ENCODE measurements at regions not wholly inside any gene's neighbourhood (a gene's known extent, or its start where the extent isn't known, plus 50 kb on each side); places are given as distances from the start of the nearest gene placed in this dataset.

DNA sequence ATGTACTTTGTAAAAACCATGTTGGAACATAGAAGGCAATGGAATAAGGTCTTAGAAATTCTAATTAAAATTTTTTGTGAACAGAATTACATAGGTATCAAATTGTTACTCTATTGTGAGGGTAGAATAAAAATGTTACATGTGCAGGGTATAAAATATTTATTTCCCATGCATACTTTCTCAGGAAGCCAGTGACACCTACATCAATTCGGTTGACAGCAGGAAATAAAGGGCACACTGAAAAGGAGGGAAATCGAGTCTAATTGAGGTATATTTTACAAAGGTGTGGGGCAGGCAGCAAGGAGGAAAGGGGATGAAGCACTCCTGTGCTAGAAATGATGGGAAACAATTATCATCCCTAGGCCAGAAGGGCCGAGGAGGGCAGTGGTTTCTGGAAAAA is 244.9 kb downstream of the C7orf25 start:
- H3K27ac ChIP-seq (ENCODE audit: low read length), result no peak overlapping the region
- H3K27ac Mint-ChIP-seq, result no peak overlapping the region
- no peaks in the 10 kb centered on the region for H3K4me1 ChIP-seq (ENCODE audit: control insufficient read depth in 1 of 2, extremely low read depth in 1 of 2, insufficient read depth in 2 of 2, low read length in 2 of 2)
- 41% methylated on average over 3 of the region's 3 CpGs for WGBS (ENCODE audit: insufficient coverage)
- H3K4me1 Mint-ChIP-seq, result no peaks in the 10 kb centered on the region
- no peaks in the 10 kb centered on the region for H3K36me3 Mint-ChIP-seq
- H3K4me3 ChIP-seq (ENCODE audit: control insufficient read depth in 1 of 2, extremely low read depth in 1 of 2, low read length in 1 of 2), result no peak overlapping the region
- DNase-seq (no peak), ATAC-seq (replicated peaks in 1 of 4) (no peak)
- H3K9me3 Mint-ChIP-seq, result peaks cover 11 to 28% (median 15%) of the 10 kb centered on the region in 3 donors
- no peak overlapping the region for H3K4me3 Mint-ChIP-seq
- CTCF ChIA-PET, result no interaction called here
- no peaks in the 10 kb centered on the region for H3K36me3 ChIP-seq (ENCODE audit: control insufficient read depth in 2 of 2, extremely low read depth in 1 of 2, insufficient read depth in 1 of 2, low read length in 1 of 2)
- peaks cover 2% of the 10 kb centered on the region for H3K9me3 ChIP-seq
- peaks cover 0 to 11% of the 10 kb centered on the region in 2 donors for H3K27me3 Mint-ChIP-seq
- H3K27me3 ChIP-seq (replicated peaks in 1 of 2; ENCODE audit: control insufficient read depth in 2 of 2, extremely low read depth in 1 of 2, insufficient read depth in 2 of 2, low read length in 1 of 2), result no peaks in the 10 kb centered on the region
- POLR2A ChIA-PET, result no interaction called here

DNA sequence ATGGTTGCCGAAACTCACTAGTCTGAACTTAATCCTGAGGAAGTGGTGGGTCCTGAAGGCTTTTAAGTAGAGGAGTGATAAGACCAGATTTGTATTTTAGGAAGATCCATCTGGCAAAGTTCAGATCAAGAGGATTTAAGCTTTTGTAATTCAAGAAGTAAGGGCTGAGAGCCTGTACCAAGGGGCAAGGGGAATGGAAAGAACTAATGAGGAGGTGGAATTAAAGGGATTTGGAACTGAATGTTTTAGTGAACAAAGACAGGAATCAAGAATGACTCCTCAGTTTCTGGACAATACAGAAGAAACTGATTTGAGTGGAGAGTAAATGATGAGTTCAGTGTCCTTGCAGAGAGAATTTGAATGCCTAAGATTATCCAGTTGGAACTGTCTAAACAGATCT is 249.0 kb downstream of the C7orf25 start:
- no peaks in the 10 kb centered on the region for H3K4me1 Mint-ChIP-seq
- CTCF ChIA-PET, result no interaction called here

DNA sequence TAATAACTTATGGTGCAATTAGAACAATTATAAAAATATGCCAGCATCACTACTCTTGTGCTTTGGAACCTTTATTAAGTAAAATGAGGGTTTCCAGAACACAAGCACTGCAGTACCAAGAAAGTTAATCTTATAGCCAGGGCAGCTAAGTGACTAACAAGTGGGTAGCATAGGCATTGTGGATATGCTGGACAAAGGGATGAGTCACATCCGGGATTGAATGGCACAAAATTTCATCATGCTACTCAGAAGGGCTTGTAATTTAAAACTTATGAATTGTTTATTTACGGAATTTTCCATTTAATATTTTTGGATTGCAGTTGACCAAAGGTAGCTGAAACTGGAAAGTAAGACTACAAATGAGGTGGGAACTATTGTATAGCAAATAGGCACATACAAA is 250.6 kb downstream of the C7orf25 start:
- Histone ChIP-seq H3K27me3 (replicated peaks in 1 of 2; ENCODE audit: control insufficient read depth in 2 of 2, extremely low read depth in 1 of 2, insufficient read depth in 2 of 2, low read length in 1 of 2) (no peaks in the 10 kb centered on the region), H3K27ac (ENCODE audit: low read length) (no peak overlapping the region), H3K4me3 (ENCODE audit: control insufficient read depth in 1 of 2, extremely low read depth in 1 of 2, low read length in 1 of 2) (no peak overlapping the region), H3K4me1 (ENCODE audit: control insufficient read depth in 1 of 2, extremely low read depth in 1 of 2, insufficient read depth in 2 of 2, low read length in 2 of 2) (no peaks in the 10 kb centered on the region), H3K9me3 (no peaks in the 10 kb centered on the region), H3K36me3 (ENCODE audit: control insufficient read depth in 2 of 2, extremely low read depth in 1 of 2, insufficient read depth in 1 of 2, low read length in 1 of 2) (no peaks in the 10 kb centered on the region)
- Mint-ChIP-seq H3K4me1 (no peaks in the 10 kb centered on the region), H3K27ac (no peak overlapping the region), H3K36me3 (no peaks in the 10 kb centered on the region), H3K27me3 (peaks cover 0 to 9% of the 10 kb centered on the region in 2 donors), H3K4me3 (no peak overlapping the region), H3K9me3 (peaks cover 0 to 14% (median 6%) of the 10 kb centered on the region in 3 donors)
- no CpG with 5 or more reads among the region's 2 CpGs for WGBS (ENCODE audit: insufficient coverage)
- DNase-seq, result no peak
- ChIA-PET POLR2A (no interaction called here), CTCF (no interaction called here)
- no peak for ATAC-seq (replicated peaks in 1 of 4)

More for the DNA sequence above, 249.0 kb downstream of the C7orf25 start:
- Histone ChIP-seq H3K4me3 (ENCODE audit: control insufficient read depth in 1 of 2, extremely low read depth in 1 of 2, low read length in 1 of 2) (no peak overlapping the region), H3K9me3 (peaks cover 2% of the 10 kb centered on the region), H3K27ac (ENCODE audit: low read length) (no peak overlapping the region), H3K36me3 (ENCODE audit: control insufficient read depth in 2 of 2, extremely low read depth in 1 of 2, insufficient read depth in 1 of 2, low read length in 1 of 2) (no peaks in the 10 kb centered on the region), H3K4me1 (ENCODE audit: control insufficient read depth in 1 of 2, extremely low read depth in 1 of 2, insufficient read depth in 2 of 2, low read length in 2 of 2) (no peaks in the 10 kb centered on the region), H3K27me3 (replicated peaks in 1 of 2; ENCODE audit: control insufficient read depth in 2 of 2, extremely low read depth in 1 of 2, insufficient read depth in 2 of 2, low read length in 1 of 2) (no peaks in the 10 kb centered on the region)
- POLR2A ChIA-PET, result no interaction called here
- DNase-seq, result no peak
- no peaks in the 10 kb centered on the region for H3K36me3 Mint-ChIP-seq
- no peak overlapping the region for H3K4me3 Mint-ChIP-seq
- no peak overlapping the region for H3K27ac Mint-ChIP-seq
- peaks cover 11 to 28% (median 18%) of the 10 kb centered on the region in 3 donors for H3K9me3 Mint-ChIP-seq
- peaks cover 0 to 11% of the 10 kb centered on the region in 2 donors for H3K27me3 Mint-ChIP-seq
- ATAC-seq (replicated peaks in 1 of 4), result no peak
- 100% methylated on average over 1 of the region's 1 CpG for WGBS (ENCODE audit: insufficient coverage)

DNA sequence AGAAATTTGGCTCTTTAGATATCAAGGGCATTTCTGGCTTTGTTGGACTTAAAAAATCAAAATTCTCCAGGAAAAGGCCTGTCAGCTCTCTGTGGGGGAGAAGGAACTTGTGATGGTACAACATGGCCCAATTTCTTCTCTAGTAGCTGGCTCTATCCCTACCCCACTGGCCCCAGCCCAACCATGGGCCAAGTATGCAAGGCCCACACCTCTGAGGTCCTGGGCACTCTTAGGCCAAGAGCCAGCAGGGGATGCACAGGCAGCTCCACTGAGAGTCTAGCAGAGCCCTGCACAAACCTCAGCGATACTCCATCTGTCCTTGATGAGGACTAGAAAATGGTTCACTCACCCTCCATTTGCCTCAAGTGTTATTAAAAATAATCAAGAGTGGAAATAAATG is 261.2 kb downstream of the C7orf25 start:
- Histone ChIP-seq H3K27ac (ENCODE audit: low read length) (no peak overlapping the region), H3K9me3 (peaks cover 2% of the 10 kb centered on the region), H3K36me3 (ENCODE audit: control insufficient read depth in 2 of 2, extremely low read depth in 1 of 2, insufficient read depth in 1 of 2, low read length in 1 of 2) (no peaks in the 10 kb centered on the region), H3K4me1 (ENCODE audit: control insufficient read depth in 1 of 2, extremely low read depth in 1 of 2, insufficient read depth in 2 of 2, low read length in 2 of 2) (no peaks in the 10 kb centered on the region), H3K27me3 (replicated peaks in 1 of 2; ENCODE audit: control insufficient read depth in 2 of 2, extremely low read depth in 1 of 2, insufficient read depth in 2 of 2, low read length in 1 of 2) (no peaks in the 10 kb centered on the region), H3K4me3 (ENCODE audit: control insufficient read depth in 1 of 2, extremely low read depth in 1 of 2, low read length in 1 of 2) (no peak overlapping the region)
- Mint-ChIP-seq H3K4me1 (no peaks in the 10 kb centered on the region), H3K9me3 (peaks cover 5 to 13% (median 9%) of the 10 kb centered on the region in 3 donors), H3K36me3 (no peaks in the 10 kb centered on the region), H3K27me3 (no peaks in the 10 kb centered on the region), H3K27ac (no peak overlapping the region), H3K4me3 (no peak overlapping the region)
- DNase-seq (no peak), ATAC-seq (replicated peaks in 1 of 4) (no peak)
- POLR2A ChIA-PET, result no interaction called here
- CTCF ChIA-PET, result no interaction called here
- no CpG with 5 or more reads among the region's 1 CpG for WGBS (ENCODE audit: insufficient coverage)

DNA sequence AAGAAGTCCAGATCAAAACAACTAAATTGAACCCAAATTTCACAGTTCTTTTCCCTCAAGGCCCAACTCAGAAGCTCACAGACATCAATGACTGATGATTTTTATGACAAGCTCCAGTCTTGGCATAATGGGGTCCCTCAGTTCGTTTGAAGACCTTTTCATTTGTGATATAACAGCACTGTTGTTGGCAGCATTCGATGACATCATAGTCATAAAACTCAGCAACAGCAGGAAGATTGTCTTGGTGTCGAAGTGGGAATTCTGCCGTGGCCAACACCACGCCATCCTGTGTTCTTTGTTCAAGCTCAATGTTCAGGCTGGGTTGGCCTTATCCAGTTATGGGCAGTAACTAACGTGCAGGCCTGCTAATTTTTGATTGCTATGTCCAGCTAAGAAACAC is 261.7 kb downstream of the C7orf25 start:
- 62% methylated on average over 6 of the region's 6 CpGs for WGBS (ENCODE audit: insufficient coverage)
- no peak overlapping the region for H3K27ac Mint-ChIP-seq
- Histone ChIP-seq H3K27ac (ENCODE audit: low read length) (no peak overlapping the region), H3K9me3 (no peaks in the 10 kb centered on the region), H3K36me3 (ENCODE audit: control insufficient read depth in 2 of 2, extremely low read depth in 1 of 2, insufficient read depth in 1 of 2, low read length in 1 of 2) (no peaks in the 10 kb centered on the region), H3K4me3 (ENCODE audit: control insufficient read depth in 1 of 2, extremely low read depth in 1 of 2, low read length in 1 of 2) (no peak overlapping the region), H3K27me3 (replicated peaks in 1 of 2; ENCODE audit: control insufficient read depth in 2 of 2, extremely low read depth in 1 of 2, insufficient read depth in 2 of 2, low read length in 1 of 2) (no peaks in the 10 kb centered on the region), H3K4me1 (ENCODE audit: control insufficient read depth in 1 of 2, extremely low read depth in 1 of 2, insufficient read depth in 2 of 2, low read length in 2 of 2) (no peaks in the 10 kb centered on the region)
- ChIA-PET POLR2A (no interaction called here), CTCF (no interaction called here)
- H3K4me1 Mint-ChIP-seq, result no peaks in the 10 kb centered on the region
- H3K4me3 Mint-ChIP-seq, result no peak overlapping the region
- DNase-seq (no peak), ATAC-seq (replicated peaks in 1 of 4) (no peak)
- no peaks in the 10 kb centered on the region for H3K27me3 Mint-ChIP-seq
- peaks cover 3 to 8% (median 5%) of the 10 kb centered on the region in 3 donors for H3K9me3 Mint-ChIP-seq
- no peaks in the 10 kb centered on the region for H3K36me3 Mint-ChIP-seq

DNA sequence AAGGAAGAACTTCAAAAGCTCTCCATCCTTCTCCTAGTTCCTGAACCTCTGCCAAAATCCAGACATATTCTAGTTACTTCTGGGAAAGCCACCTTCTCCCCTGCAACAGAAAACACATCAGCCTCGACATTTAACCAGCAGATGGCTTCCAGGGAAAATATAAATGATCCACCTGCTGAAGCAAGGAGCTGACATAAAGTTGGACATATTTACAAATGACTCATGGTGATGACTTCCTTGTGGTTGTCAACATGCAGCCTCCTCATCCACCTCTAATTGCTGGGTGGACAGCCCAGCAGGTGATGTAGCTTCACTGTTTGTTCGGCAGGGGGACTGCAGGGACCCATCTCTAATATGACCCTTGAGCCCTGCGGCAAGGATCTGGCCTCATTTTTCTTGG is 266.0 kb downstream of the C7orf25 start:
- Histone ChIP-seq H3K36me3 (ENCODE audit: control insufficient read depth in 2 of 2, extremely low read depth in 1 of 2, insufficient read depth in 1 of 2, low read length in 1 of 2) (no peaks in the 10 kb centered on the region), H3K27me3 (replicated peaks in 1 of 2; ENCODE audit: control insufficient read depth in 2 of 2, extremely low read depth in 1 of 2, insufficient read depth in 2 of 2, low read length in 1 of 2) (no peaks in the 10 kb centered on the region), H3K4me1 (ENCODE audit: control insufficient read depth in 1 of 2, extremely low read depth in 1 of 2, insufficient read depth in 2 of 2, low read length in 2 of 2) (no peaks in the 10 kb centered on the region), H3K27ac (ENCODE audit: low read length) (no peak overlapping the region), H3K9me3 (no peaks in the 10 kb centered on the region), H3K4me3 (ENCODE audit: control insufficient read depth in 1 of 2, extremely low read depth in 1 of 2, low read length in 1 of 2) (no peak overlapping the region)
- H3K4me1 Mint-ChIP-seq, result no peaks in the 10 kb centered on the region
- no CpG with 5 or more reads among the region's 3 CpGs for WGBS (ENCODE audit: insufficient coverage)
- ATAC-seq (replicated peaks in 1 of 4) (no peak), DNase-seq (no peak)
- peaks cover 4 to 12% of the 10 kb centered on the region in 2 donors for H3K27me3 Mint-ChIP-seq
- H3K27ac Mint-ChIP-seq, result no peak overlapping the region
- peaks cover 0 to 6% (median 0%) of the 10 kb centered on the region in 3 donors for H3K9me3 Mint-ChIP-seq
- ChIA-PET CTCF (no interaction called here), POLR2A (interaction anchor here in 1 of 2 donors (0.7 kb wide), 1 partner anchor 12 kb away, joined by 3 read pairs; no protein-coding TSS in a partner anchor)
- H3K36me3 Mint-ChIP-seq, result no peaks in the 10 kb centered on the region
- no peak overlapping the region for H3K4me3 Mint-ChIP-seq

DNA sequence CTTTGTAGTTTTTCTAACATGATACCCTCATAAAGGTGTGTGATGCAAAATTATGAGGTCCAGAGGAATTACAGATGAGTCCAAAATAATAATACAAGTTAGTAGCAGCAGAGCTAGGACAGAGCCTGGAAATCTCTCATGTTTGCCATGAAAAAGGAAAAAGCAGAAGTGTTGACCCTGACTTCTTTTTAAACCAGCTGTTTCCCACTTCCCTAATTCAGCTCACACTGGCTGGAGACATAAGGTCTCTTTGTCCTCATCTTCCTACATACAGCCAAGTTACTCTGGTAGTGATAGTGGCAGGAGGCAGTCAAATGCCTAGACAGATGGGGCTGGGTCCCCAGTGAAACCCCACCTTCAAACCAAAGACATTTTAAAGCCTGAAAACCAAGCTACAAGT is 269.2 kb downstream of the C7orf25 start:
- Histone ChIP-seq H3K4me1 (ENCODE audit: control insufficient read depth in 1 of 2, extremely low read depth in 1 of 2, insufficient read depth in 2 of 2, low read length in 2 of 2) (no peaks in the 10 kb centered on the region), H3K27ac (ENCODE audit: low read length) (no peak overlapping the region), H3K9me3 (no peaks in the 10 kb centered on the region), H3K36me3 (ENCODE audit: control insufficient read depth in 2 of 2, extremely low read depth in 1 of 2, insufficient read depth in 1 of 2, low read length in 1 of 2) (no peaks in the 10 kb centered on the region), H3K27me3 (replicated peaks in 1 of 2; ENCODE audit: control insufficient read depth in 2 of 2, extremely low read depth in 1 of 2, insufficient read depth in 2 of 2, low read length in 1 of 2) (no peaks in the 10 kb centered on the region), H3K4me3 (ENCODE audit: control insufficient read depth in 1 of 2, extremely low read depth in 1 of 2, low read length in 1 of 2) (no peak overlapping the region)
- Mint-ChIP-seq H3K36me3 (no peaks in the 10 kb centered on the region), H3K9me3 (peaks cover 0 to 6% (median 0%) of the 10 kb centered on the region in 3 donors), H3K4me1 (no peaks in the 10 kb centered on the region), H3K27ac (no peak overlapping the region), H3K27me3 (peaks cover 4 to 12% of the 10 kb centered on the region in 2 donors), H3K4me3 (no peak overlapping the region)
- DNase-seq (no peak), ATAC-seq (replicated peaks in 1 of 4) (no peak)
- ChIA-PET POLR2A (no interaction called here), CTCF (no interaction called here)

All from T-cell (primary cell).